ENCODE measurements at regions not wholly inside any gene's neighbourhood (a gene's known extent, or its start where the extent isn't known, plus 50 kb on each side); places are given as distances from the start of the nearest gene placed in this dataset.

DNA sequence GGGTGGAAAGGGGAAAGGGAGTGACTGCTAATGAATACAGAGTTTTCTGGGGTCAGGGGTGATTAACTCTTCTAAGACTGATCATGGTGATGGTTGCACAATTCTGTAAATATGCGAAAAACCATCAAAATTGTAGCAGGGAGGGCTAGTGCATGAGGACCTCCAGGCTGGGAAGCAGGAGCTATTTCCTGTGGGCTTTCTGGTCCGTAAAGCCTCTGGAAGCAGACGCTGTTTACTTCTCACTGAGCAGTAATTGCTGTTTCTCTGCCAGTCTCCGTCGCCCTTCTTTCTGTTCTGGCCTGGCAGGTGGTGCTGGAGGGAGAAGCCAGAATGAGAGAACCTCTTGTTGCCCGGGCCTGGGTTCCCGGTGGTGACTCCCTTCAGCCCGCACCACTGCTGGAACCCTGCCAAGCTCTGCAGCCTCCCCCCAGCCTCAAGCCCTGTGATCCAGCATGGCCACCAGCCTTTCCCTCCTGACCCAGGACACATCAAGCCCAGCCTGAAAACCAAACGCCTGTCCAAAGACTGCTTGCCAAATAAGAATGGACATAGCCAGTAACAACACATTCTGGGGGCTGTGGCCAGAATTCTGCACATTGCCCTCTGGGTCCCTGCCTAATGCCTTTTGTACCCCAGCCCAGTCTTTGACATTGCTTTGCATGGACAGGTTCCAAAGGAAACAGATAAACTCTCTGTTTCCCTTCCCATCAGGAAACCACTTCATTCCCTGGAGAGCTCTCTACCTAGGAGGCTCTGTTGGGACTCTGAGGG is 201.0 kb upstream of the NAV2 start:
- H3K27me3 ChIP-seq (replicated peaks; ENCODE audit: control insufficient read depth, insufficient read depth, low read length) = peaks cover 2% of the 10 kb centered on the region; the same call in 1 of the 2 replicates
- DNase-seq (ENCODE audit: extremely low read depth, insufficient read length) = no peak
- H3K4me3 ChIP-seq (replicated peaks; ENCODE audit: low read depth, low read length) = no peak overlapping the region
- TF ChIP-seq, protein P1, sequence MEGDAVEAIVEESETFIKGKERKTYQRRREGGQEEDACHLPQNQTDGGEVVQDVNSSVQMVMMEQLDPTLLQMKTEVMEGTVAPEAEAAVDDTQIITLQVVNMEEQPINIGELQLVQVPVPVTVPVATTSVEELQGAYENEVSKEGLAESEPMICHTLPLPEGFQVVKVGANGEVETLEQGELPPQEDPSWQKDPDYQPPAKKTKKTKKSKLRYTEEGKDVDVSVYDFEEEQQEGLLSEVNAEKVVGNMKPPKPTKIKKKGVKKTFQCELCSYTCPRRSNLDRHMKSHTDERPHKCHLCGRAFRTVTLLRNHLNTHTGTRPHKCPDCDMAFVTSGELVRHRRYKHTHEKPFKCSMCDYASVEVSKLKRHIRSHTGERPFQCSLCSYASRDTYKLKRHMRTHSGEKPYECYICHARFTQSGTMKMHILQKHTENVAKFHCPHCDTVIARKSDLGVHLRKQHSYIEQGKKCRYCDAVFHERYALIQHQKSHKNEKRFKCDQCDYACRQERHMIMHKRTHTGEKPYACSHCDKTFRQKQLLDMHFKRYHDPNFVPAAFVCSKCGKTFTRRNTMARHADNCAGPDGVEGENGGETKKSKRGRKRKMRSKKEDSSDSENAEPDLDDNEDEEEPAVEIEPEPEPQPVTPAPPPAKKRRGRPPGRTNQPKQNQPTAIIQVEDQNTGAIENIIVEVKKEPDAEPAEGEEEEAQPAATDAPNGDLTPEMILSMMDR (IDR thresholded peaks at IDR 0.05; ENCODE audit: insufficient read depth, low read length, poor library complexity, severe bottlenecking) = no peak
- no peaks in the 10 kb centered on the region for H3K36me3 ChIP-seq (ENCODE audit: control insufficient read depth, insufficient read depth, low read length)

DNA sequence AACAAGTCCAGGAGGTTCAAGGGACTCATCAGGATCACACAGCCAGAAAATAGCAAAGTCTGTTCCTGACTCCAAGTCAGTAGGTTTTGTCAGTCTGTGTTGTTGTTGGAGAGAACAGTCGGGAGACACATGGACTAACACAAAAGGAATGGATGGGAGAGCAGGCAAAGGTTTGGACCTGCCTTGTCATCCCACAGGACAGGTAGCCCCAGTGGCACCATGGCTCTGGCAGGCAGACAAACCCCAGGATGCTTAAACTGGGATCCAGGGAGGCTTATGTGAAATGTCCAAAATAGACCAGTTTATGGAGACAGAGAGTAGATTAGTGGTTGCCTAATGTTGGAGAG is 201.6 kb upstream of the NAV2 start:
- H3K27me3 ChIP-seq (replicated peaks; ENCODE audit: control insufficient read depth, insufficient read depth, low read length) = peaks cover 2% of the 10 kb centered on the region; the same call in 1 of the 2 replicates
- no peak for DNase-seq (ENCODE audit: extremely low read depth, insufficient read length)
- H3K36me3 ChIP-seq (ENCODE audit: control insufficient read depth, insufficient read depth, low read length) = no peaks in the 10 kb centered on the region
- TF ChIP-seq, protein P1 (IDR thresholded peaks at IDR 0.05; ENCODE audit: insufficient read depth, low read length, poor library complexity, severe bottlenecking) = no peak
- H3K4me3 ChIP-seq (replicated peaks; ENCODE audit: low read depth, low read length) = no peak overlapping the region

DNA sequence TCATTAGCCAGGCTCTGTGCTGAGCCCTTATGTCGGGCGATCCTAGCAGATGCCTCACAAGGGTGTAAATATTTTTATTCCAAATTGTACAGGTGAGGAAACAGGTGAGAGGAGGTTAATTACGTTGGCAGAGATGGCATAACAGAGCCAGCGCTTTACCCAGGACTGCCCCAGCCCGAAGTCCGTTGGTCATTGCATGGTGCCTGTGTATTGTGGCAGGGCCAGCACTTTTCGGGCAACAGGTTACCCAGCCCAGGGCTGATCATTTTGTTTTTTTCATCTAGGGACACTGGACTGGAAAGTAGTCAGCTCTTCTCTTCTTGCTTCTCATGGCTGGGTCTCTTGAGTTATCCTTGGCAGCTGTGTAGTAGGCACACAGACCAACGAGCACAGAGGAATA is 202.2 kb upstream of the NAV2 start:
- Histone ChIP-seq H3K36me3 (ENCODE audit: control insufficient read depth, insufficient read depth, low read length) (no peaks in the 10 kb centered on the region), H3K4me3 (replicated peaks; ENCODE audit: low read depth, low read length) (no peak overlapping the region), H3K27me3 (replicated peaks; ENCODE audit: control insufficient read depth, insufficient read depth, low read length) (peaks cover 2% of the 10 kb centered on the region; the same call in 1 of the 2 replicates)
- DNase-seq (ENCODE audit: extremely low read depth, insufficient read length) = no peak
- TF ChIP-seq, protein P1 (IDR thresholded peaks at IDR 0.05; ENCODE audit: insufficient read depth, low read length, poor library complexity, severe bottlenecking) = no peak

DNA sequence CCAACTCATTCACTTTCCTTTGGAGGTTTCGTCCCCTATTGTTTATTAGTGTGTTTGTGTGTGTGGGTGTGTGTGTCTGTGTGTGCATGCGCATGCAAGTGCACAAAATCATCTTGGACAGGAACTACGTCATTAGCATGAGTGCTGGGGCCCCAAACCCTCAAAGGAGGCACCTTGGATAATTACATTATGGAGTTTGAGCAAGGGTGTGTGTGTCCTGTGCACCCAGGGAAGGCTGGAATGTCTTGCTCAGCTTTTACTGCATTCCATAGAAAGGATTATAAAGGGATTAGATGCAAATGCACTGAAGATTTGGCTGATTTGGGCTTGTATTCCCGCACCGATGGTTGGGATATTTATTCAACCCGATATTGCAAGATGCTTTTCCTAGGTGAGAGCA is 203.4 kb upstream of the NAV2 start:
- H3K4me3 ChIP-seq (replicated peaks; ENCODE audit: low read depth, low read length) = no peak overlapping the region

DNA sequence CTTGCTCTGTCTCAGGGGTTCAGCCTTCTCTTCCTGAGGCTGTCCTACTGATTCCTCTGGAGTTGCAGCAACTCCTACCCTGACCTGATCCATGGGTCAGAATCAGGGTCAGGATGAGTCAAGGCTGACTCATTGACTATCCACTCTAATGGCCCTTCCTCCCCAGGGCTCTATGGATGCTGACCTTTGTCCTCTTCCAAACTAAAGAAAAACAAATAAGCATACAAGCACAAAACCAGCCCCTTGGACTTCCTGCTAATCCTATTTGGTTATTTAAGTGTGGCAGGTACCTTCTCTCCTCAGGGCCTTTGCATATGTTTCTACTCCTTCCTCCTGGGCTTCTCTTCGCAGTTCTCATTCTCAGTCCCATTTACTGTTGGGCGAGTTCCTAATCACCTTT is 204.5 kb upstream of the NAV2 start:
- H3K36me3 ChIP-seq (ENCODE audit: control insufficient read depth, insufficient read depth, low read length) = no peaks in the 10 kb centered on the region
- TF ChIP-seq, protein P1 (IDR thresholded peaks at IDR 0.05; ENCODE audit: insufficient read depth, low read length, poor library complexity, severe bottlenecking) = no peak
- no peak for DNase-seq (ENCODE audit: extremely low read depth, insufficient read length)
- no peak overlapping the region for H3K4me3 ChIP-seq (replicated peaks; ENCODE audit: low read depth, low read length)
- peaks cover 2% of the 10 kb centered on the region; the same call in 1 of the 2 replicates for H3K27me3 ChIP-seq (replicated peaks; ENCODE audit: control insufficient read depth, insufficient read depth, low read length)

More for the DNA sequence above, 203.4 kb upstream of the NAV2 start:
- Histone ChIP-seq H3K27me3 (replicated peaks; ENCODE audit: control insufficient read depth, insufficient read depth, low read length) (peaks cover 2% of the 10 kb centered on the region; the same call in 1 of the 2 replicates), H3K36me3 (ENCODE audit: control insufficient read depth, insufficient read depth, low read length) (no peaks in the 10 kb centered on the region)
- no peak for DNase-seq (ENCODE audit: extremely low read depth, insufficient read length)
- TF ChIP-seq, protein P1 (IDR thresholded peaks at IDR 0.05; ENCODE audit: insufficient read depth, low read length, poor library complexity, severe bottlenecking) = no peak
